ENCODE measurements at regions not wholly inside any gene's neighbourhood (a gene's known extent, or its start where the extent isn't known, plus 50 kb on each side); places are given as distances from the start of the nearest gene placed in this dataset.

- no peak for DNase-seq
Observed at GRCh38 chr3:157700405-157700804, 197.2 kb upstream of the VEPH1 start.

GRCh38 chr3:157695586-157695985 lies 192.4 kb upstream of the VEPH1 start:
- no peak for DNase-seq

- no peak for DNase-seq
Observed at GRCh38 chr3:157695103-157695502, 191.9 kb upstream of the VEPH1 start.

GRCh38 chr3:157693762-157694161 lies 190.5 kb upstream of the VEPH1 start:
- no peak for DNase-seq

- no peak for DNase-seq
Observed at GRCh38 chr3:157692468-157692867, 189.3 kb upstream of the VEPH1 start.

- DNase-seq, result no peak
Observed at GRCh38 chr3:157683668-157684067, 180.5 kb upstream of the VEPH1 start.

GRCh38 chr3:157672061-157672460 lies 168.8 kb upstream of the VEPH1 start:
- DNase-seq, result no peak

- DNase-seq, result no peak
Observed at GRCh38 chr3:157671656-157672055, 168.4 kb upstream of the VEPH1 start.

GRCh38 chr3:157669416-157669815 lies 166.2 kb upstream of the VEPH1 start:
- DNase-seq, result no peak

GRCh38 chr3:157667493-157667892 lies 164.3 kb upstream of the VEPH1 start:
- no peak for DNase-seq

- DNase-seq, result no peak
Observed at GRCh38 chr3:157662171-157662570, 159.0 kb upstream of the VEPH1 start.

- no peak for DNase-seq
Observed at GRCh38 chr3:157660847-157661246, 157.6 kb upstream of the VEPH1 start.

GRCh38 chr3:157652366-157652765 lies 149.2 kb upstream of the VEPH1 start:
- no peak for DNase-seq

GRCh38 chr3:157650699-157651098 lies 147.5 kb upstream of the VEPH1 start:
- DNase-seq, result no peak

- no peak for DNase-seq
Observed at GRCh38 chr3:157650172-157650571, 147.0 kb upstream of the VEPH1 start.

- DNase-seq, result no peak
Observed at GRCh38 chr3:157649511-157649910, 146.3 kb upstream of the VEPH1 start.

GRCh38 chr3:157647820-157648219 lies 144.6 kb upstream of the VEPH1 start:
- no peak for DNase-seq

- no peak for DNase-seq
Observed at GRCh38 chr3:157639756-157640426, 136.7 kb upstream of the VEPH1 start.

- DNase-seq, result no peak
Observed at GRCh38 chr3:157637866-157638265, 134.7 kb upstream of the VEPH1 start.

- no peak for DNase-seq
Observed at GRCh38 chr3:157633241-157633640, 130.0 kb upstream of the VEPH1 start.

GRCh38 chr3:157632075-157632474 lies 128.9 kb upstream of the VEPH1 start:
- no peak for DNase-seq

- DNase-seq, result no peak
Observed at GRCh38 chr3:157631478-157631877, 128.3 kb upstream of the VEPH1 start.

- no peak for DNase-seq
Observed at GRCh38 chr3:157626817-157627216, 123.6 kb upstream of the VEPH1 start.

- DNase-seq, result no peak
Observed at GRCh38 chr3:157624801-157625200, 121.6 kb upstream of the VEPH1 start.

- no peak for DNase-seq
Observed at GRCh38 chr3:157618886-157619285, 115.7 kb upstream of the VEPH1 start.

All from CD4-positive, alpha-beta T cell treated with Interleukin-1 beta for 1 hour (primary cell).